AG10803 (cell line): ENCODE measurements at regions not wholly inside any gene's neighbourhood (a gene's known extent, or its start where the extent isn't known, plus 50 kb on each side); places are given as distances from the start of the nearest gene placed in this dataset.

Experiments used
- DNase-seq: peaks from one replicate; pipeline ENCODE4 v3.0.0; 2010; ENCODE audit warnings: low read depth
- H3K4me3 ChIP-seq: 2 replicates; pipeline ENCODE4 v1.5.1; 2011; ENCODE audit warnings: mild to moderate bottlenecking, low read length, control low read depth
- TF ChIP-seq, protein P1 (sequence below): conservative IDR thresholded peaks from 2 replicates; pipeline ENCODE4 v1.5.1; 2011; ENCODE audit warnings: mild to moderate bottlenecking, low read length, control low read depth, inconsistent platforms

DNA sequence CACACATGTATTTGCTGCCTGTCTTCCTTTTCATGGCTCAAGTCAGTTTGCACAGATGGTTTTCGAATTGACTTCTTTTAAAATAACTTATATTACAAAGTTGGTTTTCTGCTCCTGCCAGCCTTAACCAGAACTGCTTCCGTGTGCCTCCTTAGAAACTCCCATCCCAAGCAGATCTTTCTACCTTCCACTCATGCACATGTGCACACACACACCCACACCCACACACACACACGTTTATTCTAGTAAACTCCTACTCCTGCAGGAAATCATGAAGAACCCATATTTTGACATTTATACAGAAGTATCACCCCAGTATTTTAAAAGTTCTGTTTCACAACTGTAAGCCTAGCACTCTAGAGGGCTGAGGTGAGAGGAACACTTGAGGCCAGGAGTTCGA is 329.5 kb upstream of the SOX9 start:
- no peak overlapping the region for H3K4me3 ChIP-seq
- no peak for DNase-seq
- TF ChIP-seq, protein P1, sequence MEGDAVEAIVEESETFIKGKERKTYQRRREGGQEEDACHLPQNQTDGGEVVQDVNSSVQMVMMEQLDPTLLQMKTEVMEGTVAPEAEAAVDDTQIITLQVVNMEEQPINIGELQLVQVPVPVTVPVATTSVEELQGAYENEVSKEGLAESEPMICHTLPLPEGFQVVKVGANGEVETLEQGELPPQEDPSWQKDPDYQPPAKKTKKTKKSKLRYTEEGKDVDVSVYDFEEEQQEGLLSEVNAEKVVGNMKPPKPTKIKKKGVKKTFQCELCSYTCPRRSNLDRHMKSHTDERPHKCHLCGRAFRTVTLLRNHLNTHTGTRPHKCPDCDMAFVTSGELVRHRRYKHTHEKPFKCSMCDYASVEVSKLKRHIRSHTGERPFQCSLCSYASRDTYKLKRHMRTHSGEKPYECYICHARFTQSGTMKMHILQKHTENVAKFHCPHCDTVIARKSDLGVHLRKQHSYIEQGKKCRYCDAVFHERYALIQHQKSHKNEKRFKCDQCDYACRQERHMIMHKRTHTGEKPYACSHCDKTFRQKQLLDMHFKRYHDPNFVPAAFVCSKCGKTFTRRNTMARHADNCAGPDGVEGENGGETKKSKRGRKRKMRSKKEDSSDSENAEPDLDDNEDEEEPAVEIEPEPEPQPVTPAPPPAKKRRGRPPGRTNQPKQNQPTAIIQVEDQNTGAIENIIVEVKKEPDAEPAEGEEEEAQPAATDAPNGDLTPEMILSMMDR: no peak

DNA sequence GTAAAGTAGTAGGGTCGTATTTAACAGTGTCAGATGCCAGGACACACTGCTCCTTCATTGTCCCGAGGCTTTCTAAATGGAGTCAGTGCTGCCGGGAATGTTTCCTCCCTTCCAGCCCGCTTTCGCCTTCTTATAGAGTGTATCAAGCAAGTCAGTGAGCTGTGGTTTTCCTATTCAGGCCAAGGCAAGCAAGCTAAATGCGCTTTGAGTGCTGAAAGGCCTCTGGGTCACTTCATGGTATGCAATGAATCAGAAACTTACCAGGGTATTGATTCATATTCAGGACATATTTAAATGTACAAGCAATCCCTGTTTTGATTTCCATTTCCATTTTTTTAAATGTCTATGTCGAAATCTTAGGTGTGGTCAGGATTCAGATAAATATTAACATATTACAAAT is 327.9 kb upstream of the SOX9 start:
- DNase-seq: peak; percentile 77
- no peak overlapping the region for H3K4me3 ChIP-seq
- TF ChIP-seq, protein P1: no peak

DNA sequence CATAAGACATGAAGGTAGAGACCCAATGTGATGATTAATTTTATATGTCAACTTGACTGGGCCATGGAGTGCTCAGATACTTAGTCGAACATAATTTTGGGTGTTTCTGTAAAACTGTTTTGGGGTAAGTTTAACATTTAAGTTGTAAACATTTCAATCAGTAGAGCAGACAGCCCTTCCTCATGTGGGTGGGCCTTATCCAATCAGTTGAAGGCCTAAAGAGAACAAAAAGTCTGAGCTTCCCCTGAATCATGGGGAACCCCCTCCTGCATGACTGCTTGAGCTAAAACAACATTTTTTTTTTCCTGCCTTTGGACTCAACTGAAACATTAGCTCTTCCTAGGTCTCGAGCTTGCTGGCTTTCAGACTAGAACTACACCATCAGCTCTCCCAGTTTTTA is 327.3 kb upstream of the SOX9 start:
- DNase-seq: no peak
- no peak overlapping the region for H3K4me3 ChIP-seq
- TF ChIP-seq, protein P1: no peak

DNA sequence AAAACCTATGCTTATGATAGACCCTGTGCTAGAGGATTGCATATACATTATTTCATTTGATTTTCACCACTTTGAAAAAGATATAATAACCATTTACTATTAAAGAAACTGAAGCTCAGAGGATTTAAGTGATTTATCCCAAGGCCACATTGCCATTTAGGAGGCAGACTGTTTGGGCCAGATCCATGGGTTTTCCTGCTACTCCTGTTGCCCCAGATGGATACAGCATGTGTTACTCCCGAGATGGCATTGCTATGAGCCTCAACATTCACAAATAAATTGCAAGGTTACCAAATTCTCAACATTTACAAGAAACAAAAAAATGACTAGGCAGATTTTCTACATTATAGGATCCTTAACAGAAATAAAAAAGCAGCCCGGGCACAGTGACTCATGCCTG is 322.1 kb upstream of the SOX9 start:
- TF ChIP-seq, protein P1: no peak
- no peak overlapping the region for H3K4me3 ChIP-seq
- DNase-seq: peak; percentile 41

DNA sequence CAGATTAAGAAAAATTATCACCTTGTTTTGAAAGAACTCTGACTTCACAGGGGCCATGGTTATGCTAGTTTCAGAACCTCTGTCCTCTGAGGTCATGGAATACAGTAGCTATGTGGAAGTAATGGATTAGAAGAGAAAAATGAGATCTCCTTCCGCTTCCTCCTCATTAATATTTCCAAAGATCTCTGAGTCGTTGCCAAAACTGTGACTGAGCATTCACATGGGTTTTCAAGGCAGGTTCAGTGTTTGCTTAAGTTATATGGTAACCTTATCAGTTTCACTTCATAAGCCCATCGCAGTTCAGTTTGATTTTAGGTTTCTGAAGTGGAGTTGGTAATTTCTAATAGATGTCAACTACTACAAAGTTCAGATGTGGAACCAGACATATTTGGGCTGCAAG is 321.2 kb upstream of the SOX9 start:
- no peak overlapping the region for H3K4me3 ChIP-seq
- TF ChIP-seq, protein P1: no peak
- DNase-seq: no peak

DNA sequence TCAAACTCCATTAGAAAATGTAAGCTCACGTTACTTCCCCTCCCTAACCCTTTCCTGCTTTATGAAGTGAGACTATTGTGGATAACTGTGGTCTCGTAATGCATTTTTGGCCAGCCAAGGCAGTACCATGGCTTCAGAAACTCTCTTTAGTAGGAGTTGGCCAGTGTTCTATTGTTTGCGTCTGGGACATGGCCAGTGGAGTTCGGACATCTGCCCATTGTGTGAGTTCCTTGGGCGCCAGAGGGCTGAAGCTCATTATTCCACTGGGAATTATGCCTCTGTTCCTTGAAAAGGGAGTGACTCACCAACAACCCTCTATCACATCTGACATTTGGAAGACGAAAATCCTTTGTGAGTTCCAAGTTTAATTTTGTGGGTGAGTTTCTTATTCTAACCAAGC is 319.5 kb upstream of the SOX9 start:
- no peak overlapping the region for H3K4me3 ChIP-seq
- TF ChIP-seq, protein P1: no peak
- DNase-seq: peak; percentile 96

DNA sequence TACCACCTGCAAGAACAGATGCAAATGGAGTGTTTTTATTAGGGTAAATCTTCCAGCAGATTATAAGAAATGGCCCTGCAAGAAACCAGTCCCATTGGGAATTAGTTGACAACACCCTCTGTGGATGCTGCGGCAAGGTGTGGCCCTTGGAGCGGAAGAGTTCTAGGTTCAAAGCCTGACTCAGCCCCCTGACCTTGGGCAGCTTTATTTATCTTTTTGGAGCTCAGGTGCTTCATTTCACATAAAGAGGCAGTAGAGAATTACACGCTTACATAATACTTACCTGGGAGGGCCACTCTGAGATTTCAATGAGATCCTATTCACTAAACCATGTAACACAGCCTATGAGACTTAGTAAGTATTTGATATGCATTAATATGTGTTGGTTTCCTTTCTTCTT is 318.2 kb upstream of the SOX9 start:
- no peak overlapping the region for H3K4me3 ChIP-seq
- no peak for DNase-seq
- TF ChIP-seq, protein P1: no peak
